Thyroid gland (tissue), 4 donors: ENCODE measurements at regions not wholly inside any gene's neighbourhood (a gene's known extent, or its start where the extent isn't known, plus 50 kb on each side); places are given as distances from the start of the nearest gene placed in this dataset.

Experiments
- DNase-seq, 2 donors: peaks; one replicate each; pipeline ENCODE4 v3.0.0-alpha.2; 2019
- H3K27ac ChIP-seq, 3 donors: fragments of 200-600 bp; sonication (generic); 1 replicate in 2 of 3; 2 replicates in 1 of 3; pipeline ENCODE4 v1.5.1; 2016 to 2019; ENCODE audit warnings: mild to moderate bottlenecking in 1 of 3, moderate library complexity in 1 of 3
- H3K27me3 ChIP-seq: fragments of 200-600 bp; sonication (generic); one replicate; pipeline ENCODE4 v1.5.1; 2019
- H3K36me3 ChIP-seq, 2 donors: fragments of 200-600 bp; sonication (generic); one replicate each; pipeline ENCODE4 v1.5.1; 2016 to 2019
- H3K4me1 ChIP-seq, 2 donors: fragments of 200-600 bp; sonication (generic); one replicate each; pipeline ENCODE4 v1.5.1; 2017 to 2019
- H3K4me3 ChIP-seq, 3 donors: fragments of 200-600 bp; sonication (generic); replicated peaks in 1 of 3; 1 replicate in 2 of 3; 2 replicates in 1 of 3; pipeline ENCODE4 v1.5.1; 2016; ENCODE audit warnings: mild to moderate bottlenecking in 1 of 3
- H3K9me3 ChIP-seq: fragments of 200-600 bp; sonication (generic); one replicate; pipeline ENCODE4 v1.5.1; 2017
- CTCF ChIP-seq, 6 experiments: fragments of 200-600 bp in 3 of 6; fragments of 450-650 bp in 3 of 6; sonication (generic) in 3 of 6; IDR thresholded peaks; one replicate each; pipeline ENCODE4 v1.5.1; 2016 to 2019; ENCODE audit warnings: antibody characterized with exemption in 6 of 6, mild to moderate bottlenecking in 2 of 6, inconsistent platforms in 1 of 6, moderate library complexity in 1 of 6
- POLR2A ChIP-seq, 2 donors: fragments of 450-650 bp; IDR thresholded peaks; one replicate each; pipeline ENCODE4 v1.6.1; 2017; ENCODE audit warnings: antibody characterized with exemption in 2 of 2, mild to moderate bottlenecking in 2 of 2, moderate library complexity in 1 of 2
- WGBS, 2 donors: methylation state at CpG; one replicate each; pipeline ENCODE4 v1.1.5; 2017; 5-methylcytosine and 5-hydroxymethylcytosine counted together
- intact Hi-C: fragments of 100-400 bp; cut with DNase I; formaldehyde crosslinking; loops from one replicate; pipeline ENCODE4 v1.15.1; 2023

- H3K27me3 ChIP-seq, result no peaks in the 10 kb centered on the region
- peaks cover 5 to 11% of the 10 kb centered on the region in 2 donors for H3K4me1 ChIP-seq
- 38 to 48% methylated on average over 7 of the region's 7 CpGs for WGBS, 2 donors
- no peaks in the 10 kb centered on the region for H3K36me3 ChIP-seq
- H3K27ac ChIP-seq, result peak overlapping the region; percentile 28 to 63 (median 54)
- H3K4me3 ChIP-seq, result no peak overlapping the region
- H3K9me3 ChIP-seq, result no peaks in the 10 kb centered on the region
- TF ChIP-seq CTCF (IDR thresholded peaks at IDR 0.05) (no peak), POLR2A (IDR thresholded peaks at IDR 0.05) (no peak)
- peak; percentile 78 to 79 for DNase-seq
- intact Hi-C loops, result loop anchor here (10.0 kb wide), 1 partner anchor 132 kb away; no protein-coding TSS in a partner anchor
These were observed 137.9 kb downstream of the LMO4 start for GRCh38 chr1:87466621-87467020.

- no peak for TF ChIP-seq CTCF (IDR thresholded peaks at IDR 0.05)
- no peak for TF ChIP-seq POLR2A (IDR thresholded peaks at IDR 0.05)
- Histone ChIP-seq H3K36me3 (no peaks in the 10 kb centered on the region), H3K27ac (no peak overlapping the region), H3K27me3 (no peaks in the 10 kb centered on the region), H3K4me3 (no peak overlapping the region), H3K9me3 (no peaks in the 10 kb centered on the region), H3K4me1 (no peaks in the 10 kb centered on the region)
- DNase-seq, result no peak
- intact Hi-C loops, result no loop called here
- 92 to 95% methylated on average over 4 of the region's 4 CpGs for WGBS, 2 donors
These were observed 144.0 kb downstream of the LMO4 start for GRCh38 chr1:87472716-87473115.

- no peaks in the 10 kb centered on the region for H3K4me1 ChIP-seq
- TF ChIP-seq POLR2A (IDR thresholded peaks at IDR 0.05) (no peak), CTCF (IDR thresholded peaks at IDR 0.05) (no peak)
- no peak overlapping the region for H3K4me3 ChIP-seq
- intact Hi-C loops, result no loop called here
- H3K36me3 ChIP-seq, result no peaks in the 10 kb centered on the region
- H3K27me3 ChIP-seq, result no peaks in the 10 kb centered on the region
- WGBS, 2 donors, result 94 to 95% methylated on average over 2 of the region's 2 CpGs
- no peaks in the 10 kb centered on the region for H3K9me3 ChIP-seq
- no peak overlapping the region for H3K27ac ChIP-seq
- no peak for DNase-seq
These were observed 144.6 kb downstream of the LMO4 start for GRCh38 chr1:87473203-87473661.

- no peaks in the 10 kb centered on the region for H3K9me3 ChIP-seq
These were observed 145.4 kb downstream of the LMO4 start for GRCh38 chr1:87474098-87474497.

GRCh38 chr1:87478231-87478630 is 149.6 kb downstream of the LMO4 start:
- 70 to 88% methylated on average over 3 of the region's 3 CpGs for WGBS, 2 donors
- H3K4me1 ChIP-seq, result no peaks in the 10 kb centered on the region
- H3K27ac ChIP-seq, result no peak overlapping the region
- H3K27me3 ChIP-seq, result no peaks in the 10 kb centered on the region
- H3K4me3 ChIP-seq, result no peak overlapping the region
- intact Hi-C loops, result no loop called here
- peak; percentile 7 to 9 for DNase-seq
- no peaks in the 10 kb centered on the region for H3K9me3 ChIP-seq
- no peaks in the 10 kb centered on the region for H3K36me3 ChIP-seq
- no peak for TF ChIP-seq POLR2A (IDR thresholded peaks at IDR 0.05)
- TF ChIP-seq CTCF (IDR thresholded peaks at IDR 0.05), result peak in 1 of 6 experiments; percentile 17

More at GRCh38 chr1:87474098-87474497, 145.4 kb downstream of the LMO4 start:
- Histone ChIP-seq H3K4me1 (no peaks in the 10 kb centered on the region), H3K27ac (no peak overlapping the region), H3K27me3 (no peaks in the 10 kb centered on the region), H3K4me3 (no peak overlapping the region), H3K36me3 (no peaks in the 10 kb centered on the region)
- no peak for TF ChIP-seq CTCF (IDR thresholded peaks at IDR 0.05)
- no peak for TF ChIP-seq POLR2A (IDR thresholded peaks at IDR 0.05)
- 57 to 77% methylated on average over 5 of the region's 5 CpGs for WGBS, 2 donors
- intact Hi-C loops, result no loop called here
- DNase-seq, result no peak
